Keratinocyte (primary cell): ENCODE measurements at regions not wholly inside any gene's neighbourhood (a gene's known extent, or its start where the extent isn't known, plus 50 kb on each side); places are given as distances from the start of the nearest gene placed in this dataset.

Source experiments
- CTCF ChIP-seq, 3 experiments: IDR thresholded peaks in 1 of 3; conservative IDR thresholded peaks in 1 of 3; optimal IDR thresholded peaks in 1 of 3; 2 replicates in 2 of 3; 3 replicates in 1 of 3; pipeline versions ENCODE3 to v1.5.1; 2011; ENCODE audit warnings: low read length in 3 of 3, mild to moderate bottlenecking in 3 of 3, moderate library complexity in 2 of 3, control low read depth in 1 of 3, inconsistent platforms in 1 of 3; ENCODE audit not compliant: insufficient read depth in 2 of 3; ENCODE audit errors: extremely low read depth in 1 of 3
- EZH2 ChIP-seq: IDR thresholded peaks from one replicate; pipeline ENCODE4 v1.6.1; 2012; ENCODE audit warnings: inconsistent platforms, mild to moderate bottlenecking, low read length, moderate library complexity

- TF ChIP-seq EZH2, result no peak
- no peak for TF ChIP-seq CTCF (optimal IDR thresholded peaks at IDR 0.05 in 1 of 3, IDR thresholded peaks at IDR 0.05 in 1 of 3, conservative IDR thresholded peaks at IDR 0.05 in 1 of 3; ENCODE audit: extremely low read depth in 1 of 3, insufficient read depth in 2 of 3, low read length in 3 of 3)
Measured at GRCh38 chr14:101117543-101117942, 214.0 kb upstream of the RTL1 start.
